HPDE6-E6E7 (cell line): ENCODE measurements at regions not wholly inside any gene's neighbourhood (a gene's known extent, or its start where the extent isn't known, plus 50 kb on each side); places are given as distances from the start of the nearest gene placed in this dataset.
"Not testable (repeated sequence)": the region's sequence is repeated elsewhere in the genome, so short reads cannot be mapped to it uniquely, and the experiment has no call there.

Experiments used
- DNase-seq: peaks from one replicate; pipeline ENCODE4 v3.0.0; 2011; ENCODE audit warnings: missing footprints; ENCODE audit errors: extremely low spot score

DNA sequence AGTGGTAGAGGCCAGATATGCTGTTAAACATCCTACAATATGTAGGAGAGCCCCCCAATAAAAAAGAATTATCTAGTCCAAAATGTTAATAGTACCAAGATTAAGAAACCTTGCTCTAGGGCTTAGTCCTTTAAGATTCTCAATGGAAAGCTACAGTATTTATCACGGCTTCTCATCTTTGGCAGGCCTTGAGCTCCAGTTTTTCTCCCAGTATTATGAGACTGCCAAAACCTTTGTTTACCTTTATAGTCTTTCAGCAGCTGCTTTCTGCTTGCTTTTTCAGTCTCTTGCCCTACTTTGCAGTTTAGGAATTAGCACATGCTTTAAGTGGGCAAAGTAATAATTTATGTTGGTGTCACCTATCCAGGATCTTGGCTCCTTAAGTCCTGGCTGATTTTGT, 59.7 kb downstream of the NHLRC1 start:
- no peak for DNase-seq

- DNase-seq: no peak
Measured at GRCh38 chr6:18058429-18058828, 64.0 kb downstream of the NHLRC1 start.

DNA sequence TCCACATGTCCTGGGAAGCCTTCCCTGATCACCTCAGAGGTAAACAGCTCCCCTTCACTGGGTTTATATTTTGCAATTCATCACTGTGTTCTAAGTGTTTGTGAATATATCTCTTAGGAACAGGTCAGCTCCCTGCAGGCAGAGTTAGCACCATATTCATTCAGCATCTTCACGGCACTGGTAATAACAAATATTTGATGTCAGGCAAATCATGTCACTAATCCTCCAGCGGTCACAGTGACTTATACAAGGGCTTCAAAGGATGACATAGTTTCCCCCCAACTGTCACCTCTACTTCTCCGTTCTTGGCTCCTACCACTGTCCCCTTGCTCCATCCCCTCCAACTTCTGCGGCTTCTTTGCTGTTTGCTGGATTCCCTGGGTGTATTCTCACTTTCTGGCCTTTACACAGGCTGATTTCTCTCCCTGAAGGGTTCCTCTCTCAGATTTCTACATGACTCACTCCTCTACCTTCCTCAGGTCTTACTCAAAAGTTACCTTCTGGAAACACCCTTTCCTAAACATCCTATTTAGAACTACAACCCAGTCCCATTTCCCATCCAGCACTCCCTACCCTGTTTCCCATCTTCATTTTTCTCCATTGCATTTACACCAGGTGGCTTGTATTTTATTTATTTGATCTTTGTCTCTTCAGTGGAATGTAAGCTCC, 66.6 kb downstream of the NHLRC1 start:
- peak; percentile 55 for DNase-seq

DNA sequence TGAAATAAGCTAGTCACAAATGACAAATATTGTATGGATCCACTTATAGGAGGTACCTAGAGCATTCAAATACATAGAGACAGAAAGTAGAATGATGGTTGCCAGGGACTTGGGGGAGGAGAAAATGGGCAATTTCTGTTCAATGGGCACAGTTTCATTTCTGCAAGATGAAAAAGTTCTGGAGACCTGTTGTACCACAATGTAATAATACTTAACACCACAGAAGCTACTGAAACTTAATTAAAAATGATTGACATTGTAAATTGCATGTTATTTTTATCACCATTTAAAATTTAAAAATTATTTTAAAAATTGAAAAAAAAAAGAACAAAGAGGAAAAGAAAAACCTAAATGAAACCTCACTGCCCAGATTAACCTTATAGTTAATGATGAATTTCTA, 67.4 kb downstream of the NHLRC1 start:
- no peak for DNase-seq

DNA sequence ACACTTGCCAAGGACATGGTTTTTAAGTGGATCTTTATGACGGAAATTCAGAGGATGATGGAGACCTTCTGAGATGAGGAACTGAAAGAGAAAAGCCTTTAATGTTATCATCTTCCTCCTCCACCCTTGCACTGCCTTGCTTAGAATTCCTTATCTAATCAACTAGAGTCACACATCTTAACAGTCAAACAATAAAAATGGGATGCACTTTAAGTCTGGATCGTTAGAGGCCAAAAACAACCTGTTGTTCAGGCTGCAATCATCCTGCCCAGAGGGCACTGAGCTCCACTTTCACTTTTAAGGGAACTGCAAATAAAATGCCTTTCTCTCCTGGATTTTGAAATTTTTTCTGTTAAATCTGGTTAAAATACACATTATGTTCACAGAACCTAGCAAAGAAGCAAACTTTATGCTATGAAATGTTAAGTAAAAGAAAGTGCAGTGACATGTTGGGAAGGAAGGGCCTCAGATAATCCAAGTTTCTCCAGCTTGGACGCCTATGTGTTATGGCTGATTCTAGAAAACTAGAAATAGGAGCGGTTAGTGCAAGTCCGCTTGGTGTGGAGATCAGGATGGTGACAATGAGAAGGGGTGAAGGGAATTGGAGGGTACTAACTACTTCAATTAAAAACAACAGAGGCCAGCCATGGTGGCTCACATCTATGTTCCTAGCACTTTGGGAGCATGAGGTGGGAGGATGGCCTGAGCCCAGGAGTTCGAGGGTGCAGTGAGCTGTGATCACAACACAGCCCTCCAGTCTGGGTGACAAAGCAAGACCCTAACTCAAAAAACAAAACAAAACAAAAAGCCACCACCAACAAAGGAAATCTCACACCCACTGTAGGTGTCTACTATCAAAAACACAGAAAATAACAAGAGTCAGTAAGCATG, 66.4 kb upstream of the KIF13A start:
- DNase-seq: no peak

GRCh38 chr6:18053078-18053477, 65.6 kb upstream of the KIF13A start:
- DNase-seq: no peak

DNA sequence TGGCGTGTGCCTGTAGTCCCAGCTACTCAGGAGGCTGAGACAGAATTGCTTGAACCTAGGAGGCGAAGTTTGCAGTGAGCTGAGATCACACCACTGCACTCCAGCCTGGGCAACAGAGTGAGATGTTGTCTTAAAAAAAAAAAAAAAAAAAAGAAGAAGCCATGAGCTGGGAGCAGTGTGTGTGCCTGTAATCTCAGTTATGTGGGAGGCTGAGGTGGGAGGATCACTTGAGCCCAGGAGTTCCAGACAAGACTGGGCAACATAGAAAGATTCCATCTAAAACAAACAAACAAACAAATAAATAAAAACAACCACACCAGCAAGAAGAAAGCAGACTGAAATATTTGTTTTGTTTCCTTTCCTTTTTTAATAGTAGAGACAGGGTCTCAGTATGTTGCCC, 62.2 kb upstream of the KIF13A start:
- no peak for DNase-seq

DNA sequence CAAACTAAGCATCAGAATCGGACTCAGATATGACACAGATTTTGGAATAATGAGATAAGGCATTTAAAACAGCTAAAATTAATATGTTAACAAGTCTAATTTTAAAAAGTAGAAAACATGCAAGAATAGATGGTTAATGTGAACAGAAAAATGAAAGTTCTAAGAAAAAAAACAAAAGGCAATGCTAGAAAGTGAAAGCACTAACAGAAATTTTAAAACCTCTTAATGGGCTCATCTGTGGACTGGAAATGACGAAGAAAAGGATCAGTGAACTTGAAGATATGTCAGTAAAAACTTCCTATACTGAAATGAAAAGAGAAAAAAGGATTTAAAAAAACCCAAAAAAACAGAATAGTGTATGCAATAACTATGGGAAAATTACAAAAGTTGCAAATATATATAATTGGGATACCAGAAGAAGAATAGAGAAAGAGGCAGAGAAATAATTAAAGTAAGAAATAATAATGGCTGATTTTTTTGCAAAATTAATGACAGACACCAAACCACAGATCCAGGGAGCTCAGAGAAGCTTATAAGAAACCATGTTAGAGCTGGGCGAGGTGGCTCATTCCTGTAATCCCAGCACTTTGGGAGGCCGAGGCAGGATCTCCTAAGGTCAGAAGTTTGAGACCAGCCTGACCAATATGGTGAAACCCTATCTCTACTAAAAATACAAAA, 61.7 kb upstream of the KIF13A start:
- no peak for DNase-seq

- DNase-seq: peak; percentile 60
Measured at GRCh38 chr6:18047406-18047805, 60.0 kb upstream of the KIF13A start.

GRCh38 chr6:18045507-18045906, 58.1 kb upstream of the KIF13A start:
- DNase-seq: no peak

DNA sequence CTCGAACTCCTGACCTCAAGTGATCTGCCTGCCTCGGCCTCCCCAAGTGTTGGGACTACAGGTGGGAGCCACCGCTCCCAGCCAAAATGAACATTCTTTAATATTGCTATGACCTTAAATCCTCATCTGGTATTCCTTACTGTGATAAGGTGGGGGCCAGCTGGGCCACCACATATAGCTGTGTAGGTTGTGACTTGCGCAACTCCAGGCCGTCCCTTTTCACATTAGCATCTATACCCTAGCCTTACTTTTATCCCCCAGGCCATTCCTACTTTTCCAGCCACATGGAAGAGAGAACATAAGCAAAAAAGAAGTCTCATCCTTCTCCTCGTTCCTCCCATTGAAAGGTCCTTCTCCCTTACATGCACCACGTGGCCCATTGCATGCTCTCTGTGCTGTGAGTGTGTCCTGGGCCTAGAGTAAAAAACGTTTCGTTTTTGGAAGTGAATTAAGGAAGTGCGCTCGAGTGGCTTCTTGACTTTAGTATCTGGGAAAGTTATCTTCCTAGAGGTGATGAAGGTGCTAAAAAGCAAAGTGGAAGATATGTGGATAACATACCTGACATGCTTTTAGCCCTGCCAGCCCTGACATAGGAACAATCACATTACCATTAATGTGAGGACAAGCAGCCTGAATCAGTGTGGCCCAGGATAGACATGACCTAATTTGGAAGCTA, 56.8 kb upstream of the KIF13A start:
- DNase-seq: no peak

GRCh38 chr6:18042536-18043145, 55.2 kb upstream of the KIF13A start:
- DNase-seq: no peak

DNA sequence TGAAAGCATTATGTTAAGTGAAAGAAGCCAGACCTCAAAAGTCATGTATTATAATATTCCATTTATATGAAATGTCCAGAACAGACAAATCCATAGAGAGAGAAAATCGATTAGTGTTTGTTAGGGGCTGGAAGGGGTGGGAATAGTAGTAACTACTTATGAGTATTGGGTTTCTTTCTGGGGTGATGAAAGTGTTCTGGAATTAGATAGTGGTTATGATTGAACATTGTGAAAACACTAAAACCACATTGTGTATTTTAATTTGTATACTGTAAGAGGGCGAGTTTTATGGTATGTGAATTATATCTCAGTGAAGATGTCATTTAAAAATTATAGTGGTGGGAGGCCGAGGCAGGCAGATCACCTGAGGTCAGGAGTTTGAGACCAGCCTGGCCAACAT, 52.0 kb upstream of the KIF13A start:
- DNase-seq: no peak

DNA sequence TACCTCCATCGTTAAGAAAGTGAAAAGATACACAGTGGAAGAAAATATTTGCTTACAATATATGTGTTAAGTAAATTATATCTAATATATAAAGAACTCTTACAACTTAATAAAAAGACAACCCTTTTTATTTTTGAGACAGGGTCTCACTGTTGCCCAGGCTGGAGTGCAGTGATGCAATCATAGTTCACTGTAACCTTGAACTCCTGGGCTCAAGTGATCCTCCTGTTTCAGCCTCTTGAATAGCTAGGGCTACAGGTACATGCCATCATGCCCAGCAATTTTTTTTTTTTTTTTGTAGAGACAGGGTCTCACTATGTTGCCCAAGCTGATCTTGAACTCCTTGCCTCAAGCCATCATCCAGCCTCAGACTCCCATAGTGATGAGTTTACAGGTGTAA, 50.8 kb upstream of the KIF13A start:
- not testable (repeated sequence) for DNase-seq
